Esophagus squamous epithelium (tissue), 4 donors: ENCODE measurements at regions not wholly inside any gene's neighbourhood (a gene's known extent, or its start where the extent isn't known, plus 50 kb on each side); places are given as distances from the start of the nearest gene placed in this dataset.

Source experiments
- POLR2A ChIP-seq, 4 donors: fragments of 450-650 bp; IDR thresholded peaks; one replicate each; pipeline ENCODE4 v1.6.1; 2017; ENCODE audit warnings: antibody characterized with exemption in 4 of 4, mild to moderate bottlenecking in 4 of 4, moderate library complexity in 3 of 4
- TF ChIP-seq, protein P1 (sequence below), 6 experiments: fragments of 450-650 bp in 4 of 6; fragments of 200-600 bp in 2 of 6; sonication (generic) in 2 of 6; IDR thresholded peaks; one replicate each; pipeline ENCODE4 v1.5.1; 2016 to 2019; ENCODE audit warnings: antibody characterized with exemption in 6 of 6, mild to moderate bottlenecking in 4 of 6, moderate library complexity in 4 of 6

DNA sequence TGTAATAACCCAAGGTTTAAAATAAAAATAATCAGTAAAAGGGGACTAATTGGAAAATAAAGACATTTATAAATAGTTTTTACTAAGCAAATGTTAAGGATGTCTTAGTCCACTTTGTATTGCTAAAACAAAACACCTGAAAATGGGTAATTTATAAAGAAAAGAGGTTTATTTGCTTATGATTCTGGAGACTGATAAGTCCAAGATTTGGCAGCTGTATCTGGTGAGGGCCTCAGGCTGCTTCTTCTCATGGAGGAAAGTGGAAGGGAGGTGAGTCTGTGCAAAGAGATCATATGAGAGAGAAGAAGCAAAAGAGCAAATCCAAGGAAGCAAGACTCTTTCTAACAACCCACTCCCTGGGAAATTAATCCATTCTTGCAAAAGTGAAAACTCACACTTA, 299.5 kb downstream of the DSC3 start:
- TF ChIP-seq, protein P1, sequence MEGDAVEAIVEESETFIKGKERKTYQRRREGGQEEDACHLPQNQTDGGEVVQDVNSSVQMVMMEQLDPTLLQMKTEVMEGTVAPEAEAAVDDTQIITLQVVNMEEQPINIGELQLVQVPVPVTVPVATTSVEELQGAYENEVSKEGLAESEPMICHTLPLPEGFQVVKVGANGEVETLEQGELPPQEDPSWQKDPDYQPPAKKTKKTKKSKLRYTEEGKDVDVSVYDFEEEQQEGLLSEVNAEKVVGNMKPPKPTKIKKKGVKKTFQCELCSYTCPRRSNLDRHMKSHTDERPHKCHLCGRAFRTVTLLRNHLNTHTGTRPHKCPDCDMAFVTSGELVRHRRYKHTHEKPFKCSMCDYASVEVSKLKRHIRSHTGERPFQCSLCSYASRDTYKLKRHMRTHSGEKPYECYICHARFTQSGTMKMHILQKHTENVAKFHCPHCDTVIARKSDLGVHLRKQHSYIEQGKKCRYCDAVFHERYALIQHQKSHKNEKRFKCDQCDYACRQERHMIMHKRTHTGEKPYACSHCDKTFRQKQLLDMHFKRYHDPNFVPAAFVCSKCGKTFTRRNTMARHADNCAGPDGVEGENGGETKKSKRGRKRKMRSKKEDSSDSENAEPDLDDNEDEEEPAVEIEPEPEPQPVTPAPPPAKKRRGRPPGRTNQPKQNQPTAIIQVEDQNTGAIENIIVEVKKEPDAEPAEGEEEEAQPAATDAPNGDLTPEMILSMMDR (IDR thresholded peaks at IDR 0.05), result no peak
- no peak for TF ChIP-seq POLR2A (IDR thresholded peaks at IDR 0.05)
